CD4-positive, alpha-beta T cell (primary cell): ENCODE measurements at regions not wholly inside any gene's neighbourhood (a gene's known extent, or its start where the extent isn't known, plus 50 kb on each side); places are given as distances from the start of the nearest gene placed in this dataset.

ENCODE experiments used
- ATAC-seq: fragments of 200-7000 bp; cut with Tn5 transposase; one replicate; pipeline ENCODE4 v1.10.0; 2022; ENCODE audit warnings: mild to moderate bottlenecking; ENCODE audit not compliant: poor library complexity
- CTCF ChIA-PET: fragments of 350-600 bp; sonication (Branson Sonifier 250); formaldehyde crosslinking; loops from one replicate; lab custom pipeline; 2021; ENCODE audit warnings: antibody characterized with exemption, inconsistent platforms; lab: Charles Lee
- POLR2A ChIA-PET: fragments of 350-600 bp; sonication (Branson Sonifier 250); formaldehyde crosslinking; loops from one replicate; lab custom pipeline; 2021; ENCODE audit warnings: antibody characterized with exemption, inconsistent platforms; lab: Charles Lee
- DNase-seq, 14 experiments: peaks; one replicate each; pipeline ENCODE4 v3.0.0-alpha.2; 2013 to 2020; ENCODE audit warnings: mixed read lengths in 2 of 14
- H3K27ac ChIP-seq, 2 donors: one replicate each; pipeline versions ENCODE4 v1.5.1 to v1.7.0; 2013; ENCODE audit warnings: low read length in 2 of 2, low read depth in 1 of 2, mild to moderate bottlenecking in 1 of 2
- H3K27me3 ChIP-seq, 2 experiments: 1 replicate in 1 of 2; 2 replicates in 1 of 2; pipeline versions ENCODE4 v1.6.1 to v1.7.0; 2013; ENCODE audit warnings: low read length in 2 of 2, control low read depth in 1 of 2, mild to moderate bottlenecking in 1 of 2, moderate library complexity in 1 of 2; ENCODE audit not compliant: insufficient read depth in 2 of 2, control insufficient read depth in 1 of 2
- H3K36me3 ChIP-seq: one replicate; pipeline ENCODE4 v1.6.1; 2013; ENCODE audit warnings: low read length, control low read depth; ENCODE audit not compliant: insufficient read depth
- H3K4me1 ChIP-seq: one replicate; pipeline ENCODE4 v1.6.1; 2013; ENCODE audit warnings: low read length, control low read depth; ENCODE audit not compliant: insufficient read depth
- H3K4me3 ChIP-seq: one replicate; pipeline ENCODE4 v1.5.1; 2013; ENCODE audit warnings: mild to moderate bottlenecking, low read length, moderate library complexity
- H3K9me3 ChIP-seq, 2 experiments: 1 replicate in 1 of 2; 2 replicates in 1 of 2; pipeline versions ENCODE4 v1.6.1 to v1.7.0; 2013; ENCODE audit warnings: low read length in 2 of 2, mild to moderate bottlenecking in 2 of 2, control low read depth in 1 of 2, moderate library complexity in 1 of 2; ENCODE audit not compliant: control insufficient read depth in 1 of 2, insufficient read depth in 1 of 2
- H3K27ac Mint-ChIP-seq: one replicate; pipeline ENCODE4 v1.8.0; 2020; ENCODE audit warnings: mixed read lengths
- H3K27me3 Mint-ChIP-seq: one replicate; pipeline ENCODE4 v1.8.0; 2021; ENCODE audit warnings: mixed read lengths
- H3K36me3 Mint-ChIP-seq: one replicate; pipeline ENCODE4 v1.8.0; 2021; ENCODE audit warnings: low read depth, mixed read lengths
- H3K4me1 Mint-ChIP-seq: one replicate; pipeline ENCODE4 v1.8.0; 2021; ENCODE audit warnings: low read depth, mixed read lengths
- H3K4me3 Mint-ChIP-seq: one replicate; pipeline ENCODE4 v1.8.0; 2020; ENCODE audit warnings: mild to moderate bottlenecking, mixed read lengths
- H3K9me3 Mint-ChIP-seq: one replicate; pipeline ENCODE4 v1.8.0; 2020; ENCODE audit warnings: mixed read lengths
- CTCF ChIP-seq: fragments of 200-600 bp; IDR thresholded peaks from one replicate; pipeline ENCODE4 v1.8.0; 2022; ENCODE audit warnings: antibody characterized with exemption, mild to moderate bottlenecking
- intact Hi-C, 2 experiments: fragments of 100-400 bp; cut with DNase I in 1 of 2; cut with micrococcal nuclease in 1 of 2; formaldehyde crosslinking; loops; one replicate each; pipeline versions ENCODE4 v1.15.1 to v1.9.0; 2023 to 2025; cut with DNase I, micrococcal nuclease

- ChIA-PET CTCF (no interaction called here), POLR2A (no interaction called here)
- no peaks in the 10 kb centered on the region for H3K4me1 ChIP-seq
- no peaks in the 10 kb centered on the region for H3K27me3 ChIP-seq
- H3K9me3 ChIP-seq: peaks cover 0 to 5% of the 10 kb centered on the region in 2 experiments
- no peak overlapping the region for H3K4me3 ChIP-seq
- no peak for ATAC-seq
- DNase-seq: no peak
- intact Hi-C loops: no loop called here
- no peak overlapping the region for H3K4me3 Mint-ChIP-seq
- no peaks in the 10 kb centered on the region for H3K36me3 ChIP-seq
- H3K27ac ChIP-seq: no peak overlapping the region
- no peaks in the 10 kb centered on the region for H3K36me3 Mint-ChIP-seq
- TF ChIP-seq CTCF: no peak
- no peaks in the 10 kb centered on the region for H3K9me3 Mint-ChIP-seq
- H3K4me1 Mint-ChIP-seq: no peaks in the 10 kb centered on the region
- no peaks in the 10 kb centered on the region for H3K27me3 Mint-ChIP-seq
- H3K27ac Mint-ChIP-seq: no peak overlapping the region
Measured at GRCh38 chr7:47681249-47681810, 99.4 kb upstream of the TNS3 start.

GRCh38 chr7:47678641-47679380, 96.9 kb upstream of the TNS3 start:
- Histone ChIP-seq H3K27ac (no peak overlapping the region), H3K4me3 (no peak overlapping the region), H3K9me3 (peaks cover 0 to 5% of the 10 kb centered on the region in 2 experiments), H3K36me3 (no peaks in the 10 kb centered on the region), H3K27me3 (no peaks in the 10 kb centered on the region), H3K4me1 (no peaks in the 10 kb centered on the region)
- H3K4me3 Mint-ChIP-seq: no peak overlapping the region
- no peak for TF ChIP-seq CTCF
- DNase-seq (no peak), ATAC-seq (no peak)
- ChIA-PET POLR2A (no interaction called here), CTCF (no interaction called here)
- H3K4me1 Mint-ChIP-seq: no peaks in the 10 kb centered on the region
- no peaks in the 10 kb centered on the region for H3K27me3 Mint-ChIP-seq
- H3K36me3 Mint-ChIP-seq: no peaks in the 10 kb centered on the region
- intact Hi-C loops: no loop called here
- H3K9me3 Mint-ChIP-seq: no peaks in the 10 kb centered on the region
- no peak overlapping the region for H3K27ac Mint-ChIP-seq

- Histone ChIP-seq H3K4me1 (no peaks in the 10 kb centered on the region), H3K27ac (no peak overlapping the region), H3K36me3 (no peaks in the 10 kb centered on the region), H3K27me3 (no peaks in the 10 kb centered on the region), H3K9me3 (peaks cover 0 to 5% of the 10 kb centered on the region in 2 experiments), H3K4me3 (no peak overlapping the region)
- POLR2A ChIA-PET: no interaction called here
- CTCF ChIA-PET: no interaction called here
- TF ChIP-seq CTCF: no peak
- no peak overlapping the region for H3K27ac Mint-ChIP-seq
- H3K27me3 Mint-ChIP-seq: no peaks in the 10 kb centered on the region
- no peaks in the 10 kb centered on the region for H3K4me1 Mint-ChIP-seq
- ATAC-seq (no peak), DNase-seq (no peak)
- intact Hi-C loops: no loop called here
- H3K36me3 Mint-ChIP-seq: no peaks in the 10 kb centered on the region
- no peaks in the 10 kb centered on the region for H3K9me3 Mint-ChIP-seq
- H3K4me3 Mint-ChIP-seq: no peak overlapping the region
Measured at GRCh38 chr7:47677664-47678063, 95.8 kb upstream of the TNS3 start.
